ENCODE measurements at regions not wholly inside any gene's neighbourhood (a gene's known extent, or its start where the extent isn't known, plus 50 kb on each side); places are given as distances from the start of the nearest gene placed in this dataset.

DNA sequence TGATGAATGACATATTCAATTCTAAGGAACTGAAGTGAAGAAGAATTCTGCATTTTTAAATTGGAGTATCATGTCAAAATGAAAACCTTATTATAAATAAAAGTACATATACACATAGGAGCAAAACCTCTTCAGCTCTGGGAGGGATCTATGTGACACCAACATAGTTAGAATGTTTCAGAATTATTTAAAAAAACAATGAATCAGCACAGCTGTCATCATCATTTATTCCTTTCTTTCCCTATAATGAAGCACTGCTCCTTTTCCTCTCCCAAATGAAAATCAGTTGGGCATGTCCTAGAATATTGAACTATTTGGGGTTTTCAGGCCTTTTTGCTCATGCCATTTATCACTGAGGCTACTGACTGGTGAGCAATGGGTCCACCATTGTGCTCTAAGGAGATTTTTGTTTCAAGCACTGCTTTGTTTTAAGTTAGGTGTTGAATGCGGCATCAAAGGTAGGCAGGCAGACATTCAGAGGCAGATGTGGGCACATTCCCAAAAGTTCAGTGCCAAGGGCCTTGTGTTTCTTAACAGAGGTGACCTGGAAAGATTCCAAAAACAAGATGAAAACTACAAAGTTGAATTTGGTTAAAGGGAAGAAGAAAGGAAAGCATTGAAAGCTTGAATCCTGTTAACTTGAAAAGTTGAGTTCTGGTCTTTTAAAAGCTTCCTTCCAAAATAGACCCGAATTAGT, 126.4 kb upstream of the ADAMTSL1 start:
- Histone ChIP-seq H3K36me3 (ENCODE audit: insufficient read depth, low read depth, low read length) (no peaks in the 10 kb centered on the region), H3K9me3 (ENCODE audit: insufficient read depth, low read depth, low read length) (no peaks in the 10 kb centered on the region), H3K27ac (ENCODE audit: low read length) (no peak overlapping the region), H3K9ac (ENCODE audit: low read depth, low read length) (no peak overlapping the region), H3K27me3 (ENCODE audit: insufficient read depth, low read length) (no peaks in the 10 kb centered on the region), H3K4me3 (ENCODE audit: low read length) (no peak overlapping the region), H3K4me1 (ENCODE audit: insufficient read depth, low read length) (no peaks in the 10 kb centered on the region)

DNA sequence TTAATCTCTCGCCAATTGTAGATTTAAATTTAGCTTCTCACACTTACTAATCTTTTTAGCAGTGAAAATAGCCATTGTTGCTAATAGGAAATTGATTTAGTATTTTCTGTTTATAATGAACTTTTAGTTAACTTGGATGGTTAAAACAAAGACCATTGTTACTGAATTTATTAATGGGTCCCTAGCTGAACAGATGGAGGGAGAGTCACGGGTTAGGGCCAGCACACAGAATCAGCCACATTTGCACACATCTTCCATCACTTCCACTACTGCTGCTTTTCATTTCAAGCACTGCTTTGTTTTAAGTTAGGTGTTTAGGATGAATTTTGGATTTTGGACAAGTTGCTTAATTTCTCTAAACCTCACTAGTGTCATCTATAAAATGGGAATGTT, 125.9 kb upstream of the ADAMTSL1 start:
- Histone ChIP-seq H3K9me3 (ENCODE audit: insufficient read depth, low read depth, low read length) (no peaks in the 10 kb centered on the region), H3K4me3 (ENCODE audit: low read length) (no peak overlapping the region), H3K27me3 (ENCODE audit: insufficient read depth, low read length) (no peaks in the 10 kb centered on the region), H3K4me1 (ENCODE audit: insufficient read depth, low read length) (no peaks in the 10 kb centered on the region), H3K27ac (ENCODE audit: low read length) (no peak overlapping the region), H3K9ac (ENCODE audit: low read depth, low read length) (no peak overlapping the region), H3K36me3 (ENCODE audit: insufficient read depth, low read depth, low read length) (no peaks in the 10 kb centered on the region)

DNA sequence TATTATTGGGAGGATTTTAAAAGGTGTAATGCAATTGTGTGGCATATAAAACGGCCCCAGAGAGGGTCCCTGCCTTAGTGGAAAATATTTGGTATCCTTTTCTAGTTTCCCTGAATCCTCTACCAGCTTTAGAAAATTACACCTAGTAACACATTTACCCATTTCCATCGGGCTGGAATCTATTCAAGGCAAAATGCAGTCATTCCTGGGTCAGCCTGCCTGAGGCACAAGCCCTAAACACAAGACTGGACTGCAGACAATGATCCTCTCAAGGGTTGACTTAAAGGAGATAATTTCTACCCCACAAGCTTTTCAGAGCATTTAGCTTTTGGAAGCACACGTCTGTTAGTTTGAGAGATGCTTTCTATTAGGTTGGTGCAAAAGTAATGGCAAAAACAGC, 124.4 kb upstream of the ADAMTSL1 start:
- no peaks in the 10 kb centered on the region for H3K36me3 ChIP-seq (ENCODE audit: insufficient read depth, low read depth, low read length)
- no peaks in the 10 kb centered on the region for H3K4me1 ChIP-seq (ENCODE audit: insufficient read depth, low read length)
- no peak overlapping the region for H3K9ac ChIP-seq (ENCODE audit: low read depth, low read length)
- H3K4me3 ChIP-seq (ENCODE audit: low read length): no peak overlapping the region
- H3K27me3 ChIP-seq (ENCODE audit: insufficient read depth, low read length): no peaks in the 10 kb centered on the region
- no peak overlapping the region for H3K27ac ChIP-seq (ENCODE audit: low read length)
- H3K9me3 ChIP-seq (ENCODE audit: insufficient read depth, low read depth, low read length): no peaks in the 10 kb centered on the region

DNA sequence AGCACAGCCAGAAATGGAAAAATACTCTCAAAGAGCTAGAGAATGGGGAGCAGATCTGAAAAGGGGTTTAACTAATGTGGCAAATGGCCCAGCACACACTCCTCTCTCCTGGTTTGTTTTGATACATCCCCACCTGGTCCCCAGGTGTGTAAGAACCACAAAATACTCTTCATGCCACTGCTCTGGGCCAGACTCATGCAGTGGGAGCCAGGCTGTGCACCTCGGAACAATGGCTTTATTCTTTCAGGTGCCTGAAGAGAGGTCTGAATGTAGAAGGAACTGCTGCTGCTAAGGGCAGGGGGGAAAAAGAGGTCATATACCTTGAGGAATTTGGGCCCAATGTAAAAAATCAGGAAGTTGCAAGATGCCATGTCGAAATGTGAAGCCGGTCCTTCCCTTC, 123.9 kb upstream of the ADAMTSL1 start:
- no peaks in the 10 kb centered on the region for H3K4me1 ChIP-seq (ENCODE audit: insufficient read depth, low read length)
- H3K36me3 ChIP-seq (ENCODE audit: insufficient read depth, low read depth, low read length): no peaks in the 10 kb centered on the region
- no peaks in the 10 kb centered on the region for H3K9me3 ChIP-seq (ENCODE audit: insufficient read depth, low read depth, low read length)
- H3K27ac ChIP-seq (ENCODE audit: low read length): no peak overlapping the region
- H3K4me3 ChIP-seq (ENCODE audit: low read length): no peak overlapping the region
- H3K27me3 ChIP-seq (ENCODE audit: insufficient read depth, low read length): no peaks in the 10 kb centered on the region
- no peak overlapping the region for H3K9ac ChIP-seq (ENCODE audit: low read depth, low read length)

DNA sequence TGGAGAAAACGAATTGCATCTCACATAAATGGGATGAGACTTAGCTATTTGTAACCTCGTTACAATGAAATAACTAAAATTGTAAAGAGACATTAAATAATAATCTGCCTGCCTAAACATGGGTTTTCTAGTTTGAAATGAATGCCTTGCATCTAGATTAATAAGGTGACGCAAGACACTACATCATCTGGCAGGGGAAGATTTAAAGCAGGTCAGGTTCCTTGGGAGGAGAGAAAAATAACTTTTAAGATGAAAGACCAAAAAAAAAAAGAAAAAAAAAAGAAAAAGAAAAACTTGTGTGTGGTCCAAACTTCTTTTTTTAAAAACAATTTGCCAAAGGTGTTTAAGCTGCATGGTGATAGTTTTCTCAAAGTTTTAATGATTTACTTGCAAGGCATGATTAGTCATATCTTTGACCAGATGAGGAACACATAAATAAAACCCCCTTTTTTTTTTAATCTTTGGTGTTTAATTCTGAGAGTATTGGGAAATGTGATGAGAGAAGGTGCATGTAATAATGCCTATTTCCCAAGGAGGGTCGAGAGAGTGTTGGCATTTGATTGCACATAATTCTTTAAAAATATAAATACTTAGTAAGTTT, 122.9 kb upstream of the ADAMTSL1 start:
- Histone ChIP-seq H3K27me3 (ENCODE audit: insufficient read depth, low read length) (no peaks in the 10 kb centered on the region), H3K9me3 (ENCODE audit: insufficient read depth, low read depth, low read length) (no peaks in the 10 kb centered on the region), H3K4me3 (ENCODE audit: low read length) (no peak overlapping the region), H3K4me1 (ENCODE audit: insufficient read depth, low read length) (no peaks in the 10 kb centered on the region), H3K9ac (ENCODE audit: low read depth, low read length) (no peak overlapping the region), H3K36me3 (ENCODE audit: insufficient read depth, low read depth, low read length) (no peaks in the 10 kb centered on the region), H3K27ac (ENCODE audit: low read length) (no peak overlapping the region)

DNA sequence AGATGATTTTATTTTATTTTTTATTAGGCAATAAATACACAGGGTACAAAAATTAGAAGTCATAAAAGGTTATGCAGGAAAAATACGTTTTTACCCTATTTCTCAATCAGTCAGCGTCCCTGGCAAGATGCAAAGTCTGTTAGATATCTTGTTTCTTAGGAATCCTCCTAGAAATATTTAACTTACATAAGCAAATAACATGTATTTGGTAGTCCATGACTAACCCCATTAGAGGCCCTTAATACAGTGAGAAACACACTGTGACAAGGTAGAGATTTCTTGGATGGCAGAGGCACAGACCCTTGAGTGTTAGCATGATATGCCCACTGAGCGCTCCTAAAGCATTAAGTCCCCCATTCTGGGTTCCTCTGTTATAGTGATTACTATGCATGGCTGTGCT, 121.2 kb upstream of the ADAMTSL1 start:
- H3K9me3 ChIP-seq (ENCODE audit: insufficient read depth, low read depth, low read length): no peaks in the 10 kb centered on the region
- no peaks in the 10 kb centered on the region for H3K36me3 ChIP-seq (ENCODE audit: insufficient read depth, low read depth, low read length)
- no peaks in the 10 kb centered on the region for H3K4me1 ChIP-seq (ENCODE audit: insufficient read depth, low read length)
- H3K4me3 ChIP-seq (ENCODE audit: low read length): no peak overlapping the region
- H3K27ac ChIP-seq (ENCODE audit: low read length): no peak overlapping the region
- H3K27me3 ChIP-seq (ENCODE audit: insufficient read depth, low read length): no peaks in the 10 kb centered on the region
- H3K9ac ChIP-seq (ENCODE audit: low read depth, low read length): no peak overlapping the region

DNA sequence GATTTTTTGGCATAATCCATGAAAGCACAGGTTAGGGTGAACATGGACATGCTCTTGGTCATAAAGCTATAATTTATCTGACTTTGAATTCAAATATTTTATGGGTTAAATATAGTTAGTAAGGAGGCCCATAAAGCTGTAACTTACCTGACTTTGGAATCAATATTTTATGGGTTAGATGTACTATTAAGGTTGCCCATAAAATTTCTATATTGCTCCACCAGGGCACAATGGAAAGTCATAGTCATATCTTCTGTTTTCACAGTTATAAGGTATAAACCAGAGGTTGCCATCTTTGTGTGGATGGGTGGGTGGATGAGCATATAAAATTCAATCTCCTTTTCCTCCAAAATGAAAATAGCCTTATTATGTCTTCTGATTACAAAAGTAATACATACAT, 120.5 kb upstream of the ADAMTSL1 start:
- H3K9ac ChIP-seq (ENCODE audit: low read depth, low read length): no peak overlapping the region
- no peak overlapping the region for H3K27ac ChIP-seq (ENCODE audit: low read length)
- no peaks in the 10 kb centered on the region for H3K9me3 ChIP-seq (ENCODE audit: insufficient read depth, low read depth, low read length)
- H3K4me1 ChIP-seq (ENCODE audit: insufficient read depth, low read length): no peaks in the 10 kb centered on the region
- H3K36me3 ChIP-seq (ENCODE audit: insufficient read depth, low read depth, low read length): no peaks in the 10 kb centered on the region
- H3K27me3 ChIP-seq (ENCODE audit: insufficient read depth, low read length): no peaks in the 10 kb centered on the region
- no peak overlapping the region for H3K4me3 ChIP-seq (ENCODE audit: low read length)

DNA sequence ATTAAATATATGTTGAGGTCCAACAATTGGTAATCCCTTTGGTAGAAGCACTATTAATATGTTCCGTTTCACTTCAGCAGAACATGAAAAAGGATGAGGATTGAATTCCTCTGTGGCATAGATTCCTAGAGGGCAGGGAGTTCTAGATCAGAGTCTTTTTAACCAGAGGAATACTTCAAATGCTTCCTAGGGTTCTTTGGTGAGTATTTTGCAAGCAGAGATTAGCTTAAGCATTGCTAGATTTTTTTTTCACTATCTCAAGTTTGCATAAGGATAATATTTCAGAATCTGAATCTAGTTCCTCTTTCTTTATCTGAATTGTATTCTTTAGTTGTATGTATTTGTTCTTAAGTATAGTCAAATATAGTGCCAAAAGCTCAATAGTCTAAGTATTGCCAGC, 116.6 kb upstream of the ADAMTSL1 start:
- Histone ChIP-seq H3K9me3 (ENCODE audit: insufficient read depth, low read depth, low read length) (no peaks in the 10 kb centered on the region), H3K27me3 (ENCODE audit: insufficient read depth, low read length) (no peaks in the 10 kb centered on the region), H3K4me1 (ENCODE audit: insufficient read depth, low read length) (no peaks in the 10 kb centered on the region), H3K36me3 (ENCODE audit: insufficient read depth, low read depth, low read length) (no peaks in the 10 kb centered on the region), H3K4me3 (ENCODE audit: low read length) (no peak overlapping the region), H3K9ac (ENCODE audit: low read depth, low read length) (no peak overlapping the region), H3K27ac (ENCODE audit: low read length) (no peak overlapping the region)

DNA sequence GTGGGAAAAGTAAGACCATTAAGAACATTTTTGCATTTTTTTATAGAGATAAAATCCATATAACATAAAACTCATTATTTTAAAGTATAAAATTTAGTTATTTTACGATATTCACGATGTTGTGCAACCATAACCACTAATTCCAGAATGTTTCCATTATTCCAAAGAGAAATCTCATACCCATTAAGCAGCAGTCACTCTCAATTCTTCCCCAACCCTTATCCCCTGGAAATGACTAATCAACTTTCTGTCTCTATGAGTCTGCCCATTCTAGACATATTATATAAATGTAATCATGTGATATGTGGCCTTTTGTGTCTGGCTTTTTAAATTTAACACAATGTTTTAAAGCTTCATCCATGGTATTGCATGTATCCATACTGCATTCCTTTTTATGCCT, 115.6 kb upstream of the ADAMTSL1 start:
- Histone ChIP-seq H3K9ac (ENCODE audit: low read depth, low read length) (no peak overlapping the region), H3K9me3 (ENCODE audit: insufficient read depth, low read depth, low read length) (no peaks in the 10 kb centered on the region), H3K4me1 (ENCODE audit: insufficient read depth, low read length) (no peaks in the 10 kb centered on the region), H3K27ac (ENCODE audit: low read length) (no peak overlapping the region), H3K27me3 (ENCODE audit: insufficient read depth, low read length) (no peaks in the 10 kb centered on the region), H3K36me3 (ENCODE audit: insufficient read depth, low read depth, low read length) (no peaks in the 10 kb centered on the region), H3K4me3 (ENCODE audit: low read length) (no peak overlapping the region)

DNA sequence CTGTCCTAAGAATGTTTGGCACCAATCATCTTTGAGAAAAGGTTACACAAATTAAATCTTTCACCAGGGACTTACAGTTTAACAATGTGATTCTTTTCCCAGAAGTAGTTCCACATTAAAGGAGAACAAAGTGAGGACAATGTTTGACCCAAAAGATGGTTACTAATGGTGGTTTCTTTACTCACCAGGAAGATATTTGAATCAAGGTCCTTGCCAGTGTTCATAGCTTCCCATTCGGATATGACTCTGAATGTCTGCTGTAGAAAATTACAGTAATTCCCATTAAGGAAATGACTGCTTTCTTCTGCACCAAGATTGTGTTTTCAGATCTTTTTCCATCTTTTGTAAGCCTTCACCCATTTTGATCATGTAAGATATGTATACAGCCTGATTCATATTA, 114.6 kb upstream of the ADAMTSL1 start:
- Histone ChIP-seq H3K9ac (ENCODE audit: low read depth, low read length) (no peak overlapping the region), H3K36me3 (ENCODE audit: insufficient read depth, low read depth, low read length) (no peaks in the 10 kb centered on the region), H3K9me3 (ENCODE audit: insufficient read depth, low read depth, low read length) (no peaks in the 10 kb centered on the region), H3K27ac (ENCODE audit: low read length) (no peak overlapping the region), H3K4me1 (ENCODE audit: insufficient read depth, low read length) (no peaks in the 10 kb centered on the region), H3K27me3 (ENCODE audit: insufficient read depth, low read length) (no peaks in the 10 kb centered on the region), H3K4me3 (ENCODE audit: low read length) (no peak overlapping the region)

DNA sequence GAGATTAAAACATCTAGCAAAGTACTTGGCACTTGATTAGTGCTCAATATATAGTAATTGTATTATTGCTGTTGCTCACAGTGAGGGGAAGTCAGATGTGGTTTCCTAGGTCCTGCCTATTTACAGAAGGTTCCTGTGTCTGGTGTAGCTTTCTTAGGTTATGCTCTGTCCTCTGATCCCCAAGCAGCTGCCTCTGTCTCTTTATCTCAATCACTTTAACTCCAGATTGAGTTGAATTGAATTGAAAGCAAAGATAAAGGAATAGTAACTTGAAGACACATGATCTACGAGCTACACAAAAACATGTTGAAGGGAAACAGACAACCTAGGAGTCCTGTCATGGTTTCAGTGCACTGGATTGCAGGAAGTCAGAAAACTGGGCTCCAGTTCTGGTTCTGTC, 113.9 kb upstream of the ADAMTSL1 start:
- Histone ChIP-seq H3K4me1 (ENCODE audit: insufficient read depth, low read length) (no peaks in the 10 kb centered on the region), H3K27ac (ENCODE audit: low read length) (no peak overlapping the region), H3K27me3 (ENCODE audit: insufficient read depth, low read length) (no peaks in the 10 kb centered on the region), H3K9ac (ENCODE audit: low read depth, low read length) (no peak overlapping the region), H3K36me3 (ENCODE audit: insufficient read depth, low read depth, low read length) (no peaks in the 10 kb centered on the region), H3K9me3 (ENCODE audit: insufficient read depth, low read depth, low read length) (no peaks in the 10 kb centered on the region), H3K4me3 (ENCODE audit: low read length) (no peak overlapping the region)

DNA sequence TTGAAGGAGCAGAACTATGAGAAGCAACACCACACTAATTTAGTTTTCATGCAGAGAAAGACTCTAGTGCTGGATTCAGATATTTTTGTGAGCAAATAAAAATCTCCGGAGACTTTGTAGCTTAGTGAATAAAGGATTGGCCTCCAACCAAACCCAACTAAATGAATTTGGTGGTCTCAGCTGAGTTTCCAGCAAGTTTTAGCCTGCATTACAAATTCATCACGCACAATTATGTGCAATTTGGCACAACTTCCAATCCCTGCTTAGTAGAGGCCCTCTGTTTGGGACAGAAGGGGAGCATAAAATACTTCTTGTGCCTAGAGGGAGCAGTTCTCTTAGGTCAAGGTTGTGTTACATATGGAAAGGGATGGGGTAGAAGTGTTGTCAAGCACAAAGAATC, 112.3 kb upstream of the ADAMTSL1 start:
- H3K4me1 ChIP-seq (ENCODE audit: insufficient read depth, low read length): no peaks in the 10 kb centered on the region

More for the DNA sequence above, 112.3 kb upstream of the ADAMTSL1 start:
- Histone ChIP-seq H3K9ac (ENCODE audit: low read depth, low read length) (no peak overlapping the region), H3K27me3 (ENCODE audit: insufficient read depth, low read length) (no peaks in the 10 kb centered on the region), H3K36me3 (ENCODE audit: insufficient read depth, low read depth, low read length) (no peaks in the 10 kb centered on the region), H3K9me3 (ENCODE audit: insufficient read depth, low read depth, low read length) (no peaks in the 10 kb centered on the region), H3K27ac (ENCODE audit: low read length) (no peak overlapping the region), H3K4me3 (ENCODE audit: low read length) (no peak overlapping the region)
